Gastroesophageal sphincter (tissue), 3 donors: ENCODE measurements at regions not wholly inside any gene's neighbourhood (a gene's known extent, or its start where the extent isn't known, plus 50 kb on each side); places are given as distances from the start of the nearest gene placed in this dataset.
"Not testable (repeated sequence)": the region's sequence is repeated elsewhere in the genome, so short reads cannot be mapped to it uniquely, and the experiment has no call there.

ENCODE experiments used
- POLR2AphosphoS5 ChIP-seq: sonication (generic); formaldehyde crosslinking; IDR thresholded peaks from one replicate; pipeline ENCODE4 v1.6.1; 2017; ENCODE audit warnings: antibody characterized with exemption
- TF ChIP-seq, protein P1 (sequence below), 4 experiments: fragments of 200-600 bp in 2 of 4; fragments of 450-650 bp in 2 of 4; sonication (generic) in 1 of 4; IDR thresholded peaks; one replicate each; pipeline ENCODE4 v1.5.1; 2017 to 2019; ENCODE audit warnings: antibody characterized with exemption in 4 of 4, mild to moderate bottlenecking in 2 of 4, moderate library complexity in 2 of 4

DNA sequence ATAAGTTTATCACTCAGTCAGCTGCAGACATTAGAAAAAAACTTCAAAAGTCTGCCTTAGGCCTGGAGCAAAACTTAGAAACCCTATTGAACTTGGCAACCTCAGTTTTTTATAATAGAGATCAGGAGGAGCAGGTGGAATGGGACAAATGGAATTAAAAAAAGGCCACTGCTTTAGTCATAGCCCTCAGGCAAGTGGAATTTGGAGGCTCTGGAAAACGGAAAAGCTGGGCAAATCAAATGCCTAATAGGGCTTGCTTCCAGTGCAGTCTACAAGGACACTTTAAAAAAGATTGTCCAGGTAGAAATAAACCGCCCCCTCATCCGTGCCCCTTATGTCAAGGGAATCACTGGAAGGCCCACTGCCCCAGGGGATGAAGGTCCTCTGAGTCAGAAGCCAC lies 68.7 kb upstream of the ARSJ start:
- TF ChIP-seq, protein P1, sequence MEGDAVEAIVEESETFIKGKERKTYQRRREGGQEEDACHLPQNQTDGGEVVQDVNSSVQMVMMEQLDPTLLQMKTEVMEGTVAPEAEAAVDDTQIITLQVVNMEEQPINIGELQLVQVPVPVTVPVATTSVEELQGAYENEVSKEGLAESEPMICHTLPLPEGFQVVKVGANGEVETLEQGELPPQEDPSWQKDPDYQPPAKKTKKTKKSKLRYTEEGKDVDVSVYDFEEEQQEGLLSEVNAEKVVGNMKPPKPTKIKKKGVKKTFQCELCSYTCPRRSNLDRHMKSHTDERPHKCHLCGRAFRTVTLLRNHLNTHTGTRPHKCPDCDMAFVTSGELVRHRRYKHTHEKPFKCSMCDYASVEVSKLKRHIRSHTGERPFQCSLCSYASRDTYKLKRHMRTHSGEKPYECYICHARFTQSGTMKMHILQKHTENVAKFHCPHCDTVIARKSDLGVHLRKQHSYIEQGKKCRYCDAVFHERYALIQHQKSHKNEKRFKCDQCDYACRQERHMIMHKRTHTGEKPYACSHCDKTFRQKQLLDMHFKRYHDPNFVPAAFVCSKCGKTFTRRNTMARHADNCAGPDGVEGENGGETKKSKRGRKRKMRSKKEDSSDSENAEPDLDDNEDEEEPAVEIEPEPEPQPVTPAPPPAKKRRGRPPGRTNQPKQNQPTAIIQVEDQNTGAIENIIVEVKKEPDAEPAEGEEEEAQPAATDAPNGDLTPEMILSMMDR (IDR thresholded peaks at IDR 0.05): not testable (repeated sequence)
- TF ChIP-seq POLR2AphosphoS5: not testable (repeated sequence)
